HUES64 (cell line): ENCODE measurements at regions not wholly inside any gene's neighbourhood (a gene's known extent, or its start where the extent isn't known, plus 50 kb on each side); places are given as distances from the start of the nearest gene placed in this dataset.

Experiments used
- H3K27ac ChIP-seq: 2 replicates; pipeline ENCODE4 v1.7.0; 2013; ENCODE audit warnings: low read depth, low read length, inconsistent platforms
- H3K27me3 ChIP-seq: 2 replicates; pipeline ENCODE4 v1.6.1; 2013; ENCODE audit warnings: mild to moderate bottlenecking, low read length; ENCODE audit not compliant: insufficient read depth
- H3K36me3 ChIP-seq: 2 replicates; pipeline ENCODE4 v1.6.1; 2013; ENCODE audit warnings: mild to moderate bottlenecking, low read length; ENCODE audit not compliant: insufficient read depth
- H3K4me1 ChIP-seq: 2 replicates; pipeline ENCODE4 v1.6.1; 2013; ENCODE audit warnings: mild to moderate bottlenecking, low read length, moderate library complexity; ENCODE audit not compliant: insufficient read depth
- H3K4me3 ChIP-seq: 2 replicates; pipeline ENCODE4 v1.5.1; 2013; ENCODE audit warnings: mild to moderate bottlenecking, low read length, moderate library complexity
- H3K9ac ChIP-seq: 2 replicates; pipeline ENCODE4 v1.6.1; 2013; ENCODE audit warnings: mild to moderate bottlenecking, low read depth, low read length
- H3K9me3 ChIP-seq: 2 replicates; pipeline ENCODE4 v1.6.1; 2013; ENCODE audit warnings: low read depth, low read length; ENCODE audit not compliant: insufficient read depth
- WGBS: fragments of 150-250, 120-280 bp; methylation state at CpG from one replicate; pipeline ENCODE4 v1.1.7; 2013; ENCODE audit warnings: missing lambda C conversion rate; 5-methylcytosine and 5-hydroxymethylcytosine counted together

GRCh38 chrX:63466690-63467089 lies 115.6 kb upstream of the SPIN4 start:
- H3K9ac ChIP-seq: no peak overlapping the region
- H3K27ac ChIP-seq: no peak overlapping the region
- H3K4me1 ChIP-seq: no peaks in the 10 kb centered on the region
- no peaks in the 10 kb centered on the region for H3K27me3 ChIP-seq
- 84% methylated on average over 3 of the region's 4 CpGs for WGBS
- H3K4me3 ChIP-seq: no peak overlapping the region
- peaks cover 25% of the 10 kb centered on the region for H3K9me3 ChIP-seq
- no peaks in the 10 kb centered on the region; the same call in 1 of the 2 replicates for H3K36me3 ChIP-seq

DNA sequence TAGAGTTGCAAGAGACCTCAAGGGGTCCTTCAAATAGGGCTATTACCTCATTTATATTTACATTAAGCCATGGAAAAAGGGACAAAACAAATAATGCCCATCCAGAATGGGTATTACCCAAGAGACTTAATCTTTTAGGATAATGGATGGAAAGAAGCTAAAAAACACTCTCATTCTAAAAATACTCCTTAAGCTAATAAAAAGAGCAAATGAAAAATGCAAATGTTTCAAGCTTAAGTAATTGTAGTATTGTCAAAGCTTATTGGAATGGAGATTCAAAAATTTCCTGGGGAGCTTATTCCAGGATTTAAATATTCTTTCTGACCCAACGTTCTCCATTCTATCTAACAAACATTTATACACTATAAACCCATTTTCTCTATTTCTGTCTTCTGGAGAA lies 107.8 kb upstream of the SPIN4 start:
- WGBS: 52% methylated on average over 1 of the region's 1 CpG
- Histone ChIP-seq H3K36me3 (no peaks in the 10 kb centered on the region), H3K27me3 (no peaks in the 10 kb centered on the region), H3K4me3 (no peak overlapping the region), H3K27ac (no peak overlapping the region), H3K9me3 (no peaks in the 10 kb centered on the region), H3K4me1 (peaks cover 10% of the 10 kb centered on the region), H3K9ac (no peak overlapping the region)

- H3K4me3 ChIP-seq: no peak overlapping the region
- no peaks in the 10 kb centered on the region for H3K27me3 ChIP-seq
- H3K36me3 ChIP-seq: peaks cover 5% of the 10 kb centered on the region; the same call in 1 of the 2 replicates
- WGBS: 96% methylated on average over 3 of the region's 3 CpGs
- no peak overlapping the region for H3K27ac ChIP-seq
- no peak overlapping the region for H3K9ac ChIP-seq
- no peaks in the 10 kb centered on the region; the same call in 1 of the 2 replicates for H3K4me1 ChIP-seq
- H3K9me3 ChIP-seq: peaks cover 10% of the 10 kb centered on the region
These were observed 102.4 kb upstream of the SPIN4 start for GRCh38 chrX:63453571-63453970.

- H3K9ac ChIP-seq: no peak overlapping the region
- no peaks in the 10 kb centered on the region for H3K36me3 ChIP-seq
- H3K4me1 ChIP-seq: no peaks in the 10 kb centered on the region
- H3K9me3 ChIP-seq: no peaks in the 10 kb centered on the region
- 100% methylated on average over 2 of the region's 2 CpGs for WGBS
- H3K27ac ChIP-seq: no peak overlapping the region
- no peak overlapping the region for H3K4me3 ChIP-seq
- H3K27me3 ChIP-seq: no peaks in the 10 kb centered on the region
These were observed 90.6 kb upstream of the SPIN4 start for GRCh38 chrX:63441717-63442116.

DNA sequence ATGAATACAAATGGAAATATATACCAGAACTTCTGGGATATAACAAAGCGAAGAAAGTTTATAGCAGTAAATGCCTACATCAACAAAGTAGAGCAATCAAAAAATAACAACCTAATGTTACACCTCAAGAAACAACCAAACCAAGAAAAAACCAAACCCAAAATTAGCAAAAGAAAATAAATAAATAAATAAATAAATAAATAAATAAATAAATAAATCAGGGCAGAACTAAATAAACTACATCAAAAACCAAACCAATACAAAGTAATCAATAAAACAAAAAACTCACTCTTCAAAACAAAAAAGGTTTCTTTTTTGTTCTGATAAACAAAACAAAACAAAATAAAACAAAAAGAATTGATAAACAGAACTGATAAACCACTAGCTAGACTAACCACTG lies 88.4 kb upstream of the SPIN4 start:
- Histone ChIP-seq H3K4me1 (0 out of 2 replicates have a peak, but pooled peaks cover 4% of the 10 kb centered on the region), H3K27me3 (no peaks in the 10 kb centered on the region), H3K27ac (no peak overlapping the region), H3K4me3 (no peak overlapping the region), H3K9me3 (no peaks in the 10 kb centered on the region), H3K9ac (no peak overlapping the region), H3K36me3 (no peaks in the 10 kb centered on the region)
- WGBS: 86% methylated on average over 1 of the region's 1 CpG

DNA sequence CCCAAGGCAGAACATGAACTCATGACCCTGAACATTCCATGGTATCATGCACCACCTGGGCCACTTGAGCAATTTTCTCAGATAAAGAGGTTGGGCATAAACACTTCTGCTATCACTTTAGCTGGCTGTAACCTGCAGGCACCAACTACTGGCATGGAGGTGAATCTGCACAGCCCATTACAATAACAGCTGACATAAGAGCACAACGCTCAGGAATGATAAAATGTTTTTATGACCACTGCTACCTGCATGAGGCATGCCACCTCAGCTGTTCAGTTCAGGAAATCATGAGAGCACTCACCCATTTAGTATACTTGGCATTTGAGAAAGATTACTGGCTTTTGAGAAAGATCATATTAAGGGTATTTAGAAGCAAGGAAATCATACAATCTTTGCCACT lies 85.7 kb upstream of the SPIN4 start:
- no peak overlapping the region for H3K27ac ChIP-seq
- H3K9me3 ChIP-seq: no peaks in the 10 kb centered on the region
- 100% methylated on average over 1 of the region's 1 CpG for WGBS
- H3K36me3 ChIP-seq: no peaks in the 10 kb centered on the region
- no peak overlapping the region for H3K4me3 ChIP-seq
- H3K4me1 ChIP-seq: 0 out of 2 replicates have a peak, but pooled peaks cover 4% of the 10 kb centered on the region
- no peaks in the 10 kb centered on the region for H3K27me3 ChIP-seq
- H3K9ac ChIP-seq: no peak overlapping the region

- Histone ChIP-seq H3K27ac (no peak overlapping the region), H3K4me1 (0 out of 2 replicates have a peak, but pooled peaks cover 4% of the 10 kb centered on the region), H3K9me3 (no peaks in the 10 kb centered on the region), H3K36me3 (no peaks in the 10 kb centered on the region), H3K9ac (no peak overlapping the region), H3K4me3 (no peak overlapping the region), H3K27me3 (no peaks in the 10 kb centered on the region)
- 91% methylated on average over 5 of the region's 6 CpGs for WGBS
These were observed 83.5 kb upstream of the SPIN4 start for GRCh38 chrX:63434665-63435064.

DNA sequence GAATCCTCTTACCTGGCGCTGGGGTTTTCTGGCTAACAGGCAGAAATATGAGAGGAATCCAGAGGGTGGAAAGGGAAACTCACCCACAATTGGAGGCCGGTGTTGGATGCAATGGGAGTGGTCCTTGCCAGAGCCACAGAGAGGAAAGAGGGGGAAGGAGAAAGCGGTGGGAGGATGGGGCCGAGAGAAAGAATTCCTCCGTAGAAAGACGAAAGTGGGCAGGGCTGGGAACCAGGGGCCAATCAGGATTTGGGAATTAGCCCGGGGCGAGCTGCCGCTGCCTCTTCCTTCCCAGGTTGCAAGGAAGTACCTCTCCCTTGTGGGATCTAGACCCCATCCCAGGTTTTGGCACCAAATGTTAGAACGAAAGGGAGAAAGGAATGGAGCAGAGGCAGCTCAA lies 83.1 kb upstream of the SPIN4 start:
- Histone ChIP-seq H3K27me3 (no peaks in the 10 kb centered on the region), H3K4me3 (no peak overlapping the region), H3K27ac (no peak overlapping the region), H3K9me3 (no peaks in the 10 kb centered on the region), H3K4me1 (0 out of 2 replicates have a peak, but pooled peaks cover 4% of the 10 kb centered on the region), H3K36me3 (no peaks in the 10 kb centered on the region), H3K9ac (no peak overlapping the region)
- WGBS: 96% methylated on average over 10 of the region's 10 CpGs

GRCh38 chrX:63430026-63430425 lies 78.9 kb upstream of the SPIN4 start:
- Histone ChIP-seq H3K27ac (no peak overlapping the region), H3K27me3 (no peaks in the 10 kb centered on the region), H3K9ac (no peak overlapping the region), H3K9me3 (no peaks in the 10 kb centered on the region), H3K4me1 (0 out of 2 replicates have a peak, but pooled peaks cover 3% of the 10 kb centered on the region), H3K36me3 (no peaks in the 10 kb centered on the region), H3K4me3 (no peak overlapping the region)
- WGBS: 75% methylated on average over 5 of the region's 5 CpGs

GRCh38 chrX:63428348-63428747 lies 77.2 kb upstream of the SPIN4 start:
- Histone ChIP-seq H3K9ac (no peak overlapping the region), H3K36me3 (no peaks in the 10 kb centered on the region), H3K9me3 (no peaks in the 10 kb centered on the region), H3K4me1 (no peaks in the 10 kb centered on the region), H3K27ac (no peak overlapping the region), H3K27me3 (no peaks in the 10 kb centered on the region), H3K4me3 (no peak overlapping the region)
- 93% methylated on average over 5 of the region's 5 CpGs for WGBS

- H3K9ac ChIP-seq: no peak overlapping the region
- no peaks in the 10 kb centered on the region for H3K9me3 ChIP-seq
- 91% methylated on average over 7 of the region's 7 CpGs for WGBS
- no peaks in the 10 kb centered on the region for H3K36me3 ChIP-seq
- no peaks in the 10 kb centered on the region for H3K4me1 ChIP-seq
- H3K27me3 ChIP-seq: no peaks in the 10 kb centered on the region
- no peak overlapping the region for H3K27ac ChIP-seq
- no peak overlapping the region for H3K4me3 ChIP-seq
These were observed 75.4 kb upstream of the SPIN4 start for GRCh38 chrX:63426519-63426918.

- Histone ChIP-seq H3K9ac (no peak overlapping the region), H3K9me3 (no peaks in the 10 kb centered on the region), H3K4me1 (no peaks in the 10 kb centered on the region), H3K4me3 (no peak overlapping the region), H3K27me3 (no peaks in the 10 kb centered on the region), H3K27ac (no peak overlapping the region), H3K36me3 (no peaks in the 10 kb centered on the region)
These were observed 72.9 kb upstream of the SPIN4 start for GRCh38 chrX:63424063-63424462.
